BE2C (cell line): ENCODE measurements at regions not wholly inside any gene's neighbourhood (a gene's known extent, or its start where the extent isn't known, plus 50 kb on each side); places are given as distances from the start of the nearest gene placed in this dataset.

Experiments used
- DNase-seq: peaks from one replicate; pipeline ENCODE4 v3.0.0-alpha.2; 2020
- H3K27me3 ChIP-seq: fragments of 250-450 bp; sonication (Bioruptor Pico); 2 replicates; pipeline ENCODE4 v1.5.1; 2020; ENCODE audit warnings: mild to moderate bottlenecking
- H3K36me3 ChIP-seq: fragments of 250-450 bp; sonication (Bioruptor Pico); 2 replicates; pipeline ENCODE4 v1.5.1; 2020; ENCODE audit warnings: mild to moderate bottlenecking
- H3K4me1 ChIP-seq: fragments of 250-450 bp; sonication (Bioruptor Pico); 2 replicates; pipeline ENCODE4 v1.5.1; 2020
- H3K4me3 ChIP-seq: 2 replicates; pipeline ENCODE4 v1.5.1; 2011; ENCODE audit warnings: low read depth, low read length
- H3K9me3 ChIP-seq: fragments of 250-450 bp; sonication (Bioruptor Pico); 2 replicates; pipeline ENCODE4 v1.5.1; 2020
- CTCF ChIP-seq: IDR thresholded peaks from 2 replicates; pipeline ENCODE4 v1.5.1; 2012; ENCODE audit warnings: mild to moderate bottlenecking, low read depth, low read length

DNA sequence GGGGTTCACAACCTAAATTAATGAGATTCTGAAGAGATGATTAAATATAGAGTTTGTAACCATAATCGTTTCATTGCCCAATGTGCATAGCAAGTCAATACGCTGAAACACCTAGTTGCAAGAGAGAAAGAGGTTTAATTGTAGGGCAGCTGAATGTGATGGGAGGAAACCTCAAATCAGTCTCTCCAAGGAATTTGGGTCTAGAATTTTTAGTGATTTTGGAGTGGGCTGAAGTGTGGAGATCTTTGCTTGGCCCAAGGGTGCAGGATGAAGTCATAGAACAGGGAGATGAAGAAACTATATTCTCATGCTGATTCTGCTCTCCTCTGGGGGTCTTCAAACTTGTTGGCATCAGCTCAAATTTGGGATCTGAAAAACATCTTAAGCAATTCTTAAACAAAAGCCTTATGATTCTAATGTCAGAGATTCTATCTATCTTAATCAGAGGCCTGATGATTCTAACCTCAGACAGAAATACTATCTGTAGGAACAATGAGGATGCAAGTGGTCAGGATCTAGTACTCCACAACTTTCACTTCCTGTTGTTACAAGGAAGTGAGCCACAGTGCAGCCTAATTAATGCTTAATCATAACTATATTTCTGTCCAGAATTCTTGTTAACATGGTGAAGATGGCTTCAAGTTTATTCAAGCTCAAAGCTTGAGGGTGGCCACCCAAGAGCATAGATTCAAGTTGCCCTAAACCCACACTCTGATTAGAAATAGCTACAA, 80.2 kb upstream of the FUT8 start:
- DNase-seq, result no peak
- H3K36me3 ChIP-seq, result no peaks in the 10 kb centered on the region
- no peak for TF ChIP-seq CTCF
- H3K4me3 ChIP-seq, result no peak overlapping the region
- H3K9me3 ChIP-seq, result no peaks in the 10 kb centered on the region
- no peaks in the 10 kb centered on the region for H3K27me3 ChIP-seq
- no peaks in the 10 kb centered on the region for H3K4me1 ChIP-seq

- Histone ChIP-seq H3K36me3 (no peaks in the 10 kb centered on the region), H3K4me3 (no peak overlapping the region), H3K27me3 (no peaks in the 10 kb centered on the region), H3K4me1 (no peaks in the 10 kb centered on the region), H3K9me3 (no peaks in the 10 kb centered on the region)
- no peak for DNase-seq
- no peak for TF ChIP-seq CTCF
Observed at GRCh38 chr14:65333943-65334687, 78.4 kb upstream of the FUT8 start.

DNA sequence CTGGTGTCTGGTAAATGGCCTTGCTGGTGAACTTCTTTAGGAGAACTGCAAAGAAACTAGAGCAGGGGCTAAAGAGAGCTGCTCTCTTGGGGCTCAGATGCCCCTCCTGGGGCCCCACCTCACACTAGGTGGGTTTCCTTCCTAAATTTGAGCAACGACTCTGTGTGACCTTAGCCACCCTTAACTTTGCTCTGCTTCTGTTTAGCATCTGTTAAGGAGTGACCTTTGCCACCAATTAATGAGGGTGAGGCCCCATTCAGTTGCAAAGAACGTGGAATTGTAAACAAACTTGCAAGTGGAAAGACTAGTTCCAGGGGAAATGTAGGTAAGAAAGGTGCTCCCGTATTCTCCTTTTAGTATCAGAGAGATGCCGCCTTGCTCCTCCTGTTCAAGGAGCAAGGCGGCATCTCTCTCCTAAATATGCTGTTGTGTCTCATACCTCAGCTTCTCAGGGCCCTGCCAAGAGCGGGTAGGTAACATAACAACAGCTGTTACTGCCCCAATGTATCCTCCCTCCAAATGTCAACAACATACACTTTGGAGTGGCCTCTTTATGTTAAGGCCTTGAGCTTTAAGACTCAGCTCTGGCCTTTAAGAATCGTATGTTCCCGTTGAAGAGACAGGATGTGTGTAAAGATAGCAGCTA, 77.6 kb upstream of the FUT8 start:
- H3K4me1 ChIP-seq, result no peaks in the 10 kb centered on the region
- no peak for DNase-seq
- H3K27me3 ChIP-seq, result no peaks in the 10 kb centered on the region
- TF ChIP-seq CTCF, result no peak
- no peaks in the 10 kb centered on the region for H3K36me3 ChIP-seq
- no peaks in the 10 kb centered on the region for H3K9me3 ChIP-seq
- no peak overlapping the region for H3K4me3 ChIP-seq

- no peak for DNase-seq
- no peak for TF ChIP-seq CTCF
- Histone ChIP-seq H3K4me3 (no peak overlapping the region), H3K27me3 (no peaks in the 10 kb centered on the region), H3K36me3 (no peaks in the 10 kb centered on the region), H3K4me1 (no peaks in the 10 kb centered on the region), H3K9me3 (no peaks in the 10 kb centered on the region)
Observed at GRCh38 chr14:65335411-65335947, 77.1 kb upstream of the FUT8 start.

DNA sequence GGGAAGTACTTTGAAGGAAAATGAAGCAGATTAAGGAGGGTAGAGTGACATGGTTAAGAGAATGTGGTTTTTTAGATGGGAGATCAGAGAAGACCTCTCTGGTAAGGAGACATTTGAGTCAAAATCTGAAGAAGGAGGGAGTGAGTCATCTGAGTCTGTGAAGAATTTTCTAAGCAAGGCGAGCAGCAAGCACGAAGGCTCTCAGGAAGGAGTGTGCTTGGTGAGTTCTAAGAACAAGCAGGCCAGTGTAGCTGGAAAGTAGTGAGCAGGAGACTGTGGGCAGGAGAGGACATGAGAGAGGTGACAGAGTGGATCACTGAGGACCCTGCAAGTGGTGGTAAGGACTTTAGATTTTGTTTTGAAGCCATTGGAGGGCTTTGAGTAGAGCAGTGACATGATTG, 76.3 kb upstream of the FUT8 start:
- no peaks in the 10 kb centered on the region for H3K4me1 ChIP-seq
- DNase-seq, result no peak
- no peak for TF ChIP-seq CTCF

More for the DNA sequence above, 76.3 kb upstream of the FUT8 start:
- no peaks in the 10 kb centered on the region for H3K9me3 ChIP-seq
- H3K4me3 ChIP-seq, result no peak overlapping the region
- H3K27me3 ChIP-seq, result no peaks in the 10 kb centered on the region
- no peaks in the 10 kb centered on the region for H3K36me3 ChIP-seq
